CD4-positive, alpha-beta T cell treated with Interleukin-4 for 4 hours (primary cell): ENCODE measurements at regions not wholly inside any gene's neighbourhood (a gene's known extent, or its start where the extent isn't known, plus 50 kb on each side); places are given as distances from the start of the nearest gene placed in this dataset.
"Not testable (repeated sequence)": the region's sequence is repeated elsewhere in the genome, so short reads cannot be mapped to it uniquely, and the experiment has no call there.

ENCODE experiments used
- DNase-seq: peaks from one replicate; pipeline ENCODE4 v3.0.0-alpha.2; 2020

- DNase-seq: not testable (repeated sequence)
Observed at GRCh38 chr2:132220589-132220988, 58.8 kb upstream of the ANKRD30BL start.

- DNase-seq: not testable (repeated sequence)
Observed at GRCh38 chr2:132221886-132222285, 60.1 kb upstream of the ANKRD30BL start.

GRCh38 chr2:132252191-132252893 lies 90.6 kb upstream of the ANKRD30BL start:
- DNase-seq: no peak

GRCh38 chr2:132252894-132253264 lies 91.1 kb upstream of the ANKRD30BL start:
- DNase-seq: no peak

- DNase-seq: no peak
Observed at GRCh38 chr2:132253496-132254305, 91.9 kb upstream of the ANKRD30BL start.

- not testable (repeated sequence) for DNase-seq
Observed at GRCh38 chr2:132254306-132254919, 92.7 kb upstream of the ANKRD30BL start.

GRCh38 chr2:132255714-132256113 lies 94.0 kb upstream of the ANKRD30BL start:
- DNase-seq: no peak

- no peak for DNase-seq
Observed at GRCh38 chr2:132256251-132256902, 94.6 kb upstream of the ANKRD30BL start.

GRCh38 chr2:132256903-132257300 lies 95.2 kb upstream of the ANKRD30BL start:
- not testable (repeated sequence) for DNase-seq

GRCh38 chr2:132257301-132258171 lies 95.8 kb upstream of the ANKRD30BL start:
- not testable (repeated sequence) for DNase-seq

- DNase-seq: not testable (repeated sequence)
Observed at GRCh38 chr2:132259276-132259675, 97.5 kb upstream of the ANKRD30BL start.

- not testable (repeated sequence) for DNase-seq
Observed at GRCh38 chr2:132265595-132265994, 103.8 kb upstream of the ANKRD30BL start.

GRCh38 chr2:132267105-132267497 lies 105.3 kb upstream of the ANKRD30BL start:
- DNase-seq: no peak

GRCh38 chr2:132267498-132268283 lies 105.9 kb upstream of the ANKRD30BL start:
- DNase-seq: peak; percentile 17

GRCh38 chr2:132268284-132268976 lies 106.7 kb upstream of the ANKRD30BL start:
- DNase-seq: peak; percentile 51

GRCh38 chr2:132268977-132269523 lies 107.3 kb upstream of the ANKRD30BL start:
- DNase-seq: no peak

GRCh38 chr2:132270255-132270654 lies 108.5 kb upstream of the ANKRD30BL start:
- no peak for DNase-seq

- DNase-seq: no peak
Observed at GRCh38 chr2:132270981-132271546, 109.3 kb upstream of the ANKRD30BL start.

GRCh38 chr2:132271794-132272193 lies 110.0 kb upstream of the ANKRD30BL start:
- DNase-seq: not testable (repeated sequence)

- no peak for DNase-seq
Observed at GRCh38 chr2:132272713-132273112, 111.0 kb upstream of the ANKRD30BL start.
